ENCODE measurements at regions not wholly inside any gene's neighbourhood (a gene's known extent, or its start where the extent isn't known, plus 50 kb on each side); places are given as distances from the start of the nearest gene placed in this dataset.

- no peak for DNase-seq (ENCODE audit: low spot score)
- TF ChIP-seq, protein P1, sequence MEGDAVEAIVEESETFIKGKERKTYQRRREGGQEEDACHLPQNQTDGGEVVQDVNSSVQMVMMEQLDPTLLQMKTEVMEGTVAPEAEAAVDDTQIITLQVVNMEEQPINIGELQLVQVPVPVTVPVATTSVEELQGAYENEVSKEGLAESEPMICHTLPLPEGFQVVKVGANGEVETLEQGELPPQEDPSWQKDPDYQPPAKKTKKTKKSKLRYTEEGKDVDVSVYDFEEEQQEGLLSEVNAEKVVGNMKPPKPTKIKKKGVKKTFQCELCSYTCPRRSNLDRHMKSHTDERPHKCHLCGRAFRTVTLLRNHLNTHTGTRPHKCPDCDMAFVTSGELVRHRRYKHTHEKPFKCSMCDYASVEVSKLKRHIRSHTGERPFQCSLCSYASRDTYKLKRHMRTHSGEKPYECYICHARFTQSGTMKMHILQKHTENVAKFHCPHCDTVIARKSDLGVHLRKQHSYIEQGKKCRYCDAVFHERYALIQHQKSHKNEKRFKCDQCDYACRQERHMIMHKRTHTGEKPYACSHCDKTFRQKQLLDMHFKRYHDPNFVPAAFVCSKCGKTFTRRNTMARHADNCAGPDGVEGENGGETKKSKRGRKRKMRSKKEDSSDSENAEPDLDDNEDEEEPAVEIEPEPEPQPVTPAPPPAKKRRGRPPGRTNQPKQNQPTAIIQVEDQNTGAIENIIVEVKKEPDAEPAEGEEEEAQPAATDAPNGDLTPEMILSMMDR (IDR thresholded peaks at IDR 0.05; ENCODE audit: extremely low read depth, missing control alignments) = no peak
Observed at GRCh38 chr22:49603016-49603415, 224.7 kb downstream of the BRD1 start.

GRCh38 chr22:49602481-49602880 lies 225.2 kb downstream of the BRD1 start:
- TF ChIP-seq, protein P1 (IDR thresholded peaks at IDR 0.05; ENCODE audit: extremely low read depth, missing control alignments) = no peak
- DNase-seq (ENCODE audit: low spot score) = no peak

DNA sequence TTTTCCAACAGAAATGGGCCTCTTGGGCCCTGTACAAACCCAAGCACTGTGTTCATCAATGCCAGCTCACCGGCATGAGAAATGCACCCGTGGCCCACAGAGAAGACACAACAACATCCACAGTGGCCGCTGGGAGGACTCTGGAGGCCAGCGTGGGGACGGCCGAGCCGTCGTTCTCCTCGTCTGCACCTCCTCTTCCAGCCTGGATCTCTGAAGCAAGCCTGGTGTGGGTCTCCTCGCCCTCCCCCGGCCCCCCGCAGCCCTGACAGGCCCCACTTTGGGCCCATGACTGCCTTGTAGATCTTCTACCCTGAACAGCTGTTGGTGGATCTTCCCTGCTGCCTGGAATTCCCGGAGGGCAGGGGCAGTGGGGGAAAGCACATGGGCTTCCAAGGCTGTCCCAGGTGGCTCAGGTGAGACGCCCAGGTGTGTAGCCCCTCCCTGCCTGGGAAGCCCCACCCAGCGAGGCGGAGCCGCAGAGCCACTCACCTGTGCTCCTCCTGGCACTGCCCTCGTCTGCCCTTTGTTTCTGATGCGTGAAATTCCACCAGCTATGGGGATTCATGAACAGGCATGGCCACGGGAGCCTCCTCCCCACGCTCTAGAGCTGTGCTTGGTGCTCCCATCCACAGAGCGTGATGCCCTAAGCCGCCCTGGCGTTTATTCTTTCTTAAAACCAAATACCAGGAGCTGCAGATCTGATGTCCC lies 225.9 kb downstream of the BRD1 start:
- TF ChIP-seq, protein P1 (IDR thresholded peaks at IDR 0.05; ENCODE audit: extremely low read depth, missing control alignments) = no peak
- DNase-seq (ENCODE audit: low spot score) = no peak

DNA sequence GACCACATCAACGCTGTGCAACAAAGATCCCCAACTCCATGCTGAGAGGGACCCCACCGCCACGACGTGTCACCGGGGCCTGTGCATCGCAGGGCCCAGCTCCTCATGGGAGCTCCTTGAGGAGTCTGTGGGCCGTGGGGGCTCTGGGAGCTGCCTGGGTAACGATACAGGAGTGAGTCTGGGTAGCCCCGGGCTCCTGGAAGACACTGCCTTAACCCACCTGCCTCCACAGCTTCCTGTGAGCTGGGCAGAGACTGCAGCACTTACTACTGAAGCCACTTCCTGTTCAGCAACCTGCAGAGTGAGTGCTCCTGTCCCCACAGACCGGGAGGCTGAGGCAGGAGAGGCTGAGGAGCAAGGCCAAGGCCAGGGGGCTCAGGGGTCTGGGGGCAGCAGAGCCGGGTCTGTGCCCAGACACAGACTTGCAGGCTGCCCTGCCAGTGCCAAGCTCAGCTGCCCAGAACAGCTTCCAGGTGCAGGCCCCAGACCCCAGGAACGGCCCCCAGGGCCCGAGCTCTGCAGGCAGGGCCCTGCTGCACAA lies 226.7 kb downstream of the BRD1 start:
- no peak for DNase-seq (ENCODE audit: low spot score)
- TF ChIP-seq, protein P1 (IDR thresholded peaks at IDR 0.05; ENCODE audit: extremely low read depth, missing control alignments) = no peak

DNA sequence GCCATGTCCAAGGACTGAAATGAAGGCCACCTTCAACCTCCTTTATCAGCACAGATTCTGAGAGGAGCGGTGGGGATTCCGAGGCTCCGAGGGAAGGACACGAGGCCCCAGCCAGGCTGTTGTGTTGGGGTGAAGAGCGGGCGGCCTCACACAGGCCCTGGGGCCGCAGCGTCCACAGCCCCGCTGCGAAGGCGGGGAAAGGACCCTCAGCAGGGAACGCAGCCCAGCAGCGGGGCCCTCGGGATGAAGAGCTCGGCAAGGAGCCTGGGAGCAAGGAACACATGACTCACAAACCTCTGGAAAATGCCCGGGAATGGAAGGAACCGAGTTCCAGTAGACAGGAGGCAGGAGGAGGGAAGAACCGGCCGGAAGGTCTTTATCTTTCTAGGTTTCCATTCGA lies 227.2 kb downstream of the BRD1 start:
- no peak for DNase-seq (ENCODE audit: low spot score)
- TF ChIP-seq, protein P1 (IDR thresholded peaks at IDR 0.05; ENCODE audit: extremely low read depth, missing control alignments) = no peak

- DNase-seq (ENCODE audit: low spot score) = no peak
- TF ChIP-seq, protein P1 (IDR thresholded peaks at IDR 0.05; ENCODE audit: extremely low read depth, missing control alignments) = no peak
Observed at GRCh38 chr22:49599691-49600455, 227.8 kb downstream of the BRD1 start.

GRCh38 chr22:49599039-49599438 lies 228.6 kb downstream of the BRD1 start:
- TF ChIP-seq, protein P1 (IDR thresholded peaks at IDR 0.05; ENCODE audit: extremely low read depth, missing control alignments) = no peak
- DNase-seq (ENCODE audit: low spot score) = no peak

Data from GM20000 (cell line).